Lower leg skin (tissue), 4 donors: ENCODE measurements at regions not wholly inside any gene's neighbourhood (a gene's known extent, or its start where the extent isn't known, plus 50 kb on each side); places are given as distances from the start of the nearest gene placed in this dataset.

ENCODE experiments used
- DNase-seq, 2 donors: peaks; one replicate each; pipeline ENCODE4 v3.0.0-alpha.2; 2019; ENCODE audit warnings: low spot score in 2 of 2
- H3K4me3 ChIP-seq: fragments of 200-600 bp; sonication (generic); 2 replicates; pipeline ENCODE4 v1.5.1; 2017; ENCODE audit warnings: mild to moderate bottlenecking, low read depth; ENCODE audit not compliant: poor library complexity, severe bottlenecking
- POLR2A ChIP-seq, 2 donors: fragments of 450-650 bp; IDR thresholded peaks; one replicate each; pipeline ENCODE4 v1.6.1; 2016 to 2017; ENCODE audit warnings: antibody characterized with exemption in 2 of 2, mild to moderate bottlenecking in 1 of 2, moderate library complexity in 1 of 2
- WGBS, 2 donors: methylation state at CpG; one replicate each; pipeline ENCODE4 v1.1.5; 2018; 5-methylcytosine and 5-hydroxymethylcytosine counted together
- intact Hi-C: fragments of 100-400 bp; cut with DNase I; formaldehyde crosslinking; loops from one replicate; pipeline ENCODE4 v1.15.0; 2023; ENCODE audit warnings: low total_unique reads
- TF ChIP-seq, protein P1 (sequence below), 3 donors: fragments of 450-650 bp; IDR thresholded peaks; one replicate each; pipeline ENCODE4 v1.5.1; 2016; ENCODE audit warnings: antibody characterized with exemption in 3 of 3, mild to moderate bottlenecking in 3 of 3, moderate library complexity in 2 of 3

DNA sequence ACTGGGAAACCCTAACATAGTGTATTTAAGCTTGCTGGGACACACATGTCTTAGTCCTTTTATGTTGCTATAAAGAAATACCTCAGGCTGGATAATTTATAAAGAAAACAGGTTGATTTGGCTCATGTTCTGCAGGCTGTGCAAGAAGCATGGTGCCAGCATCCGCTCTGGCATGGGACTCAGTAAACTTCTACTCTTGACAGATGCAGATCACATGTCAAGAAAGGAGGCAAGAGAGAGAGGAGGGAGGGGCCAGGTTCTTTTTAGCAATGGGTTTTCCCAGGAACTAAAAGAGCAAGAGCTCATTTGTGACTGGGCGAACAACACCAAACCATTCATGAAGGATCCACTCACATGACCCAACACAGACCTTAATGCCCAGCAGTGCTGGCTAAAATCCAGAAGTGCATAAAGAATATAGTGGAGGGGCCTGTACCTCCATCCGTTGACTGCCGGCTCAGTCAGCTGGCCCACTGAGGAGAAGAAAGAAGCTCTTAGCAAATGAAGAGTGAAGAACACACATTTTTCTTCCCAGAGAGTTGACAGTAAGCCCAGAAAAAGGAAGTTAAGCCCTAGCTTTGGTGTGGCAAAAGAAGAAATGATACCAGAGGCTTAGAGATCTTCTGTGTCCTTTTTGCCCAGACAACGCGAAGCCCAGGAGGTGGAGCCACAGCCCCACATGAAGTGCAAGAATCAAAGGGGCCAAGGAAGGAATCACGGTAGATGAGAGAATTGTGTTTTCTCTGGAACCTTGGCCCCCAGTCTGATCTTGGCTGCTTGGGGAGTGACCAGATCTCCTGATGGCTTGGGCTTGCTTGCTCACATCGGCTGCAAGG is 183.5 kb upstream of the FAM98A start:
- no peak for DNase-seq
- WGBS, 2 donors: 63 to 66% methylated on average over 8 of the region's 8 CpGs
- intact Hi-C loops: no loop called here
- no peak for TF ChIP-seq POLR2A (IDR thresholded peaks at IDR 0.05)
- TF ChIP-seq, protein P1, sequence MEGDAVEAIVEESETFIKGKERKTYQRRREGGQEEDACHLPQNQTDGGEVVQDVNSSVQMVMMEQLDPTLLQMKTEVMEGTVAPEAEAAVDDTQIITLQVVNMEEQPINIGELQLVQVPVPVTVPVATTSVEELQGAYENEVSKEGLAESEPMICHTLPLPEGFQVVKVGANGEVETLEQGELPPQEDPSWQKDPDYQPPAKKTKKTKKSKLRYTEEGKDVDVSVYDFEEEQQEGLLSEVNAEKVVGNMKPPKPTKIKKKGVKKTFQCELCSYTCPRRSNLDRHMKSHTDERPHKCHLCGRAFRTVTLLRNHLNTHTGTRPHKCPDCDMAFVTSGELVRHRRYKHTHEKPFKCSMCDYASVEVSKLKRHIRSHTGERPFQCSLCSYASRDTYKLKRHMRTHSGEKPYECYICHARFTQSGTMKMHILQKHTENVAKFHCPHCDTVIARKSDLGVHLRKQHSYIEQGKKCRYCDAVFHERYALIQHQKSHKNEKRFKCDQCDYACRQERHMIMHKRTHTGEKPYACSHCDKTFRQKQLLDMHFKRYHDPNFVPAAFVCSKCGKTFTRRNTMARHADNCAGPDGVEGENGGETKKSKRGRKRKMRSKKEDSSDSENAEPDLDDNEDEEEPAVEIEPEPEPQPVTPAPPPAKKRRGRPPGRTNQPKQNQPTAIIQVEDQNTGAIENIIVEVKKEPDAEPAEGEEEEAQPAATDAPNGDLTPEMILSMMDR (IDR thresholded peaks at IDR 0.05): no peak
- H3K4me3 ChIP-seq: no peak overlapping the region

DNA sequence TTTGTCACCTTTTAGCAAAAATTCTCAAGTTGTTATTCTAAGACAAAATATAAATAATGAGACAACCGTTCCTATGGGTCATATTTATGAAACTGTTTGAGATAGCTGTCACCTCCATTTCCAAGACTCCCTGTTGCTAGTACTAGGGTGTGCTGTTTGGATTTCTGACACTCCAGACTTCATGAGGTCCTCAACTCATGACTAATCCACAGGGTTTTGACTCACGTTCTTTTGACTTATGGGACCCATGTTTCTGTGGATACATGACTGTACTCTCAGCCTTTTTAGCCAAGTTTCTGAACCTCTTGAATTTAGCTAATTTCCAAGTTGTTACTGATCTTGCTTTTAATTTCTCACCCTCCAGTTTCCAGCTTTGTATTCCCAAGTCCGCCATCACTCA is 178.7 kb upstream of the FAM98A start:
- intact Hi-C loops: no loop called here
- 72 to 86% methylated on average over 3 of the region's 3 CpGs for WGBS, 2 donors
- TF ChIP-seq POLR2A (IDR thresholded peaks at IDR 0.05): no peak
- TF ChIP-seq, protein P1 (IDR thresholded peaks at IDR 0.05): no peak
- no peak for DNase-seq
- H3K4me3 ChIP-seq: no peak overlapping the region

DNA sequence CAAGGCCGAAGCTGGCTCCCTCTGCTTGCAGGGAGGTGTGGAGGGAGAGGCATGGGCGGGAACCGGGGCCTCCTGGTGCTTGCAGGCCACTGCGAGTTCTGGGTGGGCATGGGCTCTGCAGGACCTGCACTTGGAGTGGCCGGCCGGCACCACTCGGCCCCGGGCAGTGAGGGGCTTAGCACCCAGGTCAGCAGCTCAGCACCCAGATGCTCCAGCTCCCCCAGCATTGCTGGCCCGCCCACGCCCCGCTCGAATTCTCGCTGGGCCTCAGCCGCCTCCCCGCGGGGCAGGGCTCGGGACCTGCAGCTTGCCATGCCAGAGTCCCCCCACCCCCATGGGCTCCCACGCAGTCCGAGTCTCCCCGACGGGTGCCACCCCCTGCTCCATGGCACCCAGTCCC is 176.2 kb upstream of the FAM98A start:
- intact Hi-C loops: no loop called here
- no peak for DNase-seq
- no peak for TF ChIP-seq POLR2A (IDR thresholded peaks at IDR 0.05)
- TF ChIP-seq, protein P1 (IDR thresholded peaks at IDR 0.05): no peak
- 96% methylated on average over 9 to 10 of the region's 21 CpGs for WGBS, 2 donors
- H3K4me3 ChIP-seq: no peak overlapping the region

DNA sequence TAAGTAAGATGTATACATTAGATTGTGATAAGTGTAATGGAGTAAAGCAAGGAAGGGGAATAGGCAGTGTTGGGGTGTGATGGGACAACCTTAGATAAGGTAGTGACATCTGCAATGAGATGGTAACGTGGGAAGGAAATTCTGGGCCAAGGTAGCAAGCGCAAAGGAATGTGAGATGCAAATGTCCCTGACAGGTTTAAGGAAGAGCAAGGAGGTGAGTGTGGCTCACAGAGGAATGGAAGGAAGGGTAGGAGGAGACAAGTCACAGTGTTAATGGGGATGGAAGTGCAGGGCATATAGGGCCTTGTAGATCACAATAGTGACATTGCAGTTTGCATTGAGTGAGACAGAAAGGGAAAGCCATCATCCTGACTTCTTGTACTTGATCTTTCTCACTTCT is 170.9 kb upstream of the FAM98A start:
- TF ChIP-seq, protein P1 (IDR thresholded peaks at IDR 0.05): no peak
- no peak for TF ChIP-seq POLR2A (IDR thresholded peaks at IDR 0.05)
- 82 to 90% methylated on average over 2 of the region's 2 CpGs for WGBS, 2 donors
- intact Hi-C loops: no loop called here
- no peak overlapping the region for H3K4me3 ChIP-seq
- no peak for DNase-seq

DNA sequence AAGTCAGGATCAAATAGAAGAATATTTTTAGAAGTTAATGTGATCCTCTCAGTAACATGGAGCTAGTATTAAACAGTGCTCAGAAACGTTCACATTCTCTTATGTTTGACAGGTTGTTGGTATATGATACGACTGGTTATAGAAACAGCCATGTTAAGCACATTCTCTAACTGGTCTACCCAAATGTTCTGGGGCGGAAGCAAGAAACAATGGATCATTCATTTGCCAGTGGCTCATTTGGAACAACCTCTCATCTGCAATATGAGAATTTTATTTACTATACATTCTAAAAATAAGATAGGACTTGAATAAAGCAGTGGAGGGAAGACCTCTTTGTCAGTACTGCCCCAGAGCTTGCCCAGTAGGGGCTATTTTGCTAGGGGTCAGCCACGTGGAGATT is 167.1 kb upstream of the FAM98A start:
- 62 to 70% methylated on average over 4 of the region's 4 CpGs for WGBS, 2 donors
- no peak for DNase-seq
- intact Hi-C loops: no loop called here
- TF ChIP-seq, protein P1 (IDR thresholded peaks at IDR 0.05): no peak
- no peak for TF ChIP-seq POLR2A (IDR thresholded peaks at IDR 0.05)
- H3K4me3 ChIP-seq: no peak overlapping the region

DNA sequence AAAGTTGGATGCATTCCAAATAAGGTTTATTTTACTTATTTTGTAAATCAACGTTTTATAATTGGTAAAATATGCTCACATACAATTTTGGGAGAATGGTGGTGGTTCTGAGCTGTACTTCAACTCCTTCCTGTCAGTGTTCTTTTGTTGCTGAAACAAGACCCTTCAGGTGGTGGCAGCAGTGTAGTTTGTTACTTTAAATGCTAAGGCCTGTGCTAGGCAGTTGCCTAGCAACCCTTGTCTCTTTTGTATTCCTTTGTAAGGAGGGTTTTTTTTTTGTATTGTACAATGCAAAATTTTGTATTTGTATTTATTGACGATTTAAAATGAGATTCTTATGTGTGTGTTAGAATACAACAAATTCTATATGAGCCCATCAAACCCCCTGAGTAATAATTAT is 166.0 kb upstream of the FAM98A start:
- intact Hi-C loops: no loop called here
- DNase-seq: no peak
- WGBS, 2 donors: 18 to 26% methylated on average over 2 of the region's 2 CpGs

More for the DNA sequence above, 166.0 kb upstream of the FAM98A start:
- TF ChIP-seq POLR2A (IDR thresholded peaks at IDR 0.05): no peak
- TF ChIP-seq, protein P1 (IDR thresholded peaks at IDR 0.05): no peak
- no peak overlapping the region for H3K4me3 ChIP-seq
